HEK293 (cell line): ENCODE measurements at regions not wholly inside any gene's neighbourhood (a gene's known extent, or its start where the extent isn't known, plus 50 kb on each side); places are given as distances from the start of the nearest gene placed in this dataset.

Source experiments
- CTCF ChIA-PET: fragments of 350-600 bp; formaldehyde crosslinking; extraction: SDS; loops from one replicate; lab custom pipeline; 2021; ENCODE audit warnings: antibody characterized with exemption; lab: Yijun Ruan, JAX
- POLR2A ChIA-PET: fragments of 300-600 bp; formaldehyde crosslinking; extraction: SDS; loops from one replicate; lab custom pipeline; 2020; ENCODE audit warnings: antibody characterized with exemption, inconsistent platforms; lab: Yijun Ruan, JAX
- H3K27ac ChIP-seq: fragments of 200-500 bp; sonication (Bioruptor generic); 2 replicates; pipeline ENCODE4 v1.5.1; 2014; ENCODE audit warnings: low read depth, low read length, control low read depth, inconsistent platforms; ENCODE audit errors: extremely low read depth
- H3K36me3 ChIP-seq, 2 experiments: fragments of 200-500 bp in 1 of 2; sonication (Bioruptor generic) in 1 of 2; 1 replicate in 1 of 2; 2 replicates in 1 of 2; pipeline ENCODE4 v1.5.1; 2014 to 2017; ENCODE audit warnings: inconsistent platforms in 2 of 2, low read length in 2 of 2; ENCODE audit not compliant: control insufficient read depth in 2 of 2, insufficient read depth in 1 of 2
- H3K4me1 ChIP-seq: fragments of 200-500 bp; sonication (Bioruptor generic); 2 replicates; pipeline ENCODE4 v1.5.1; 2014; ENCODE audit warnings: mild to moderate bottlenecking, low read length, inconsistent platforms; ENCODE audit not compliant: control insufficient read depth, insufficient read depth
- H3K4me3 ChIP-seq: 2 replicates; pipeline ENCODE4 v1.5.1; 2011; ENCODE audit warnings: low read depth, mild to moderate bottlenecking, control low read depth, low read length, moderate library complexity
- H3K9me3 ChIP-seq: fragments of 200-500 bp; sonication (Bioruptor generic); 2 replicates; pipeline ENCODE4 v1.5.1; 2014; ENCODE audit warnings: low read depth, low read length, inconsistent platforms; ENCODE audit not compliant: control insufficient read depth, insufficient read depth
- KLF16 ChIP-seq: fragments of 450-650 bp; formaldehyde crosslinking; IDR thresholded peaks from 2 replicates; pipeline ENCODE4 v1.5.1; 2017; ENCODE audit warnings: missing biosample characterization, missing genetic modification characterization
- MYNN ChIP-seq: fragments of 450-650 bp; formaldehyde crosslinking; IDR thresholded peaks from 2 replicates; pipeline ENCODE4 v1.5.1; 2016; ENCODE audit warnings: missing biosample characterization, missing genetic modification characterization, borderline replicate concordance
- RBAK ChIP-seq: fragments of 450-650 bp; formaldehyde crosslinking; IDR thresholded peaks from 2 replicates; pipeline ENCODE4 v1.5.1; 2016; ENCODE audit warnings: missing biosample characterization, missing genetic modification characterization
- TSHZ1 ChIP-seq: fragments of 450-650 bp; formaldehyde crosslinking; IDR thresholded peaks from 2 replicates; pipeline ENCODE4 v1.5.1; 2016; ENCODE audit warnings: missing biosample characterization, missing genetic modification characterization, borderline replicate concordance
- ZBTB17 ChIP-seq: fragments of 450-650 bp; formaldehyde crosslinking; IDR thresholded peaks from 2 replicates; pipeline ENCODE4 v1.5.1; 2016; ENCODE audit warnings: missing biosample characterization, missing genetic modification characterization
- ZFP69B ChIP-seq: fragments of 450-650 bp; formaldehyde crosslinking; IDR thresholded peaks from 2 replicates; pipeline ENCODE4 v1.5.1; 2016; ENCODE audit warnings: missing biosample characterization, missing genetic modification characterization
- ZNF112 ChIP-seq: fragments of 450-650 bp; formaldehyde crosslinking; IDR thresholded peaks from 2 replicates; pipeline ENCODE4 v1.5.0; 2017; ENCODE audit warnings: missing biosample characterization, missing genetic modification characterization
- ZNF121 ChIP-seq: fragments of 450-650 bp; formaldehyde crosslinking; IDR thresholded peaks from 2 replicates; pipeline ENCODE4 v1.5.1; 2016; ENCODE audit warnings: missing biosample characterization, missing genetic modification characterization
- ZNF18 ChIP-seq: fragments of 450-650 bp; formaldehyde crosslinking; IDR thresholded peaks from 2 replicates; pipeline ENCODE4 v1.5.1; 2016; ENCODE audit warnings: missing biosample characterization, missing genetic modification characterization
- ZNF2 ChIP-seq: fragments of 450-650 bp; formaldehyde crosslinking; IDR thresholded peaks from 2 replicates; pipeline ENCODE4 v1.5.1; 2016; ENCODE audit warnings: missing biosample characterization, missing genetic modification characterization
- ZNF202 ChIP-seq: fragments of 450-650 bp; formaldehyde crosslinking; IDR thresholded peaks from 2 replicates; pipeline ENCODE4 v1.5.1; 2016; ENCODE audit warnings: missing biosample characterization, missing genetic modification characterization, borderline replicate concordance
- ZNF214 ChIP-seq: fragments of 450-650 bp; formaldehyde crosslinking; IDR thresholded peaks from 2 replicates; pipeline ENCODE4 v1.5.1; 2017; ENCODE audit warnings: missing biosample characterization, mild to moderate bottlenecking, missing genetic modification characterization, borderline replicate concordance
- ZNF23 ChIP-seq: fragments of 450-650 bp; formaldehyde crosslinking; IDR thresholded peaks from 2 replicates; pipeline ENCODE4 v1.5.1; 2016; ENCODE audit warnings: missing biosample characterization, missing genetic modification characterization, borderline replicate concordance
- ZNF324 ChIP-seq: fragments of 450-650 bp; formaldehyde crosslinking; IDR thresholded peaks from 2 replicates; pipeline ENCODE4 v1.5.1; 2016; ENCODE audit warnings: missing biosample characterization, missing genetic modification characterization
- ZNF398 ChIP-seq: fragments of 450-650 bp; formaldehyde crosslinking; IDR thresholded peaks from 2 replicates; pipeline ENCODE4 v1.5.1; 2017; ENCODE audit warnings: missing biosample characterization, missing genetic modification characterization
- ZNF530 ChIP-seq: fragments of 450-650 bp; formaldehyde crosslinking; IDR thresholded peaks from 2 replicates; pipeline ENCODE4 v1.5.1; 2016; ENCODE audit warnings: low read depth, missing biosample characterization, missing genetic modification characterization
- ZNF621 ChIP-seq: fragments of 450-650 bp; formaldehyde crosslinking; IDR thresholded peaks from 2 replicates; pipeline ENCODE4 v1.5.1; 2017; ENCODE audit warnings: missing biosample characterization, missing genetic modification characterization
- ZNF624 ChIP-seq: fragments of 450-650 bp; formaldehyde crosslinking; IDR thresholded peaks from 2 replicates; pipeline ENCODE4 v1.5.1; 2017; ENCODE audit warnings: missing biosample characterization, missing genetic modification characterization
- ZNF629 ChIP-seq: fragments of 450-650 bp; formaldehyde crosslinking; IDR thresholded peaks from 2 replicates; pipeline ENCODE4 v1.5.1; 2017; ENCODE audit warnings: missing biosample characterization, missing genetic modification characterization
- ZNF791 ChIP-seq: fragments of 450-650 bp; formaldehyde crosslinking; IDR thresholded peaks from 2 replicates; pipeline ENCODE4 v1.5.1; 2016; ENCODE audit warnings: missing biosample characterization, missing genetic modification characterization
- ZNF830 ChIP-seq: fragments of 450-650 bp; IDR thresholded peaks from 2 replicates; pipeline ENCODE4 v1.5.0; 2018; ENCODE audit warnings: missing biosample characterization, missing genetic modification characterization, low read depth, mild to moderate bottlenecking, moderate library complexity
- TF ChIP-seq, protein P1 (sequence below): fragments of 450-650 bp; formaldehyde crosslinking; IDR thresholded peaks from 2 replicates; pipeline ENCODE4 v1.5.1; 2016; ENCODE audit warnings: missing biosample characterization, missing genetic modification characterization
- TF ChIP-seq, protein P2 (sequence below): fragments of 450-650 bp; formaldehyde crosslinking; IDR thresholded peaks from 2 replicates; pipeline ENCODE4 v1.5.1; 2016; ENCODE audit warnings: missing biosample characterization, missing genetic modification characterization
- TF ChIP-seq, protein P3 (sequence below): IDR thresholded peaks from 2 replicates; pipeline ENCODE4 v1.6.1; 2011; ENCODE audit warnings: mild to moderate bottlenecking, low read depth, low read length, borderline replicate concordance
- TF ChIP-seq, protein P4 (sequence below): fragments of 450-650 bp; formaldehyde crosslinking; IDR thresholded peaks from 2 replicates; pipeline ENCODE4 v1.5.1; 2016; ENCODE audit warnings: missing biosample characterization, missing genetic modification characterization

GRCh38 chr15:70461017-70461416 lies 302.3 kb downstream of the UACA start:
- ChIA-PET POLR2A (no interaction called here), CTCF (interaction anchor here (0.7 to 1.5 kb wide), 7 partner anchors 8 to 122 kb away, joined by 3 to 9 read pairs (median 4); no protein-coding TSS in a partner anchor)
- Histone ChIP-seq H3K4me3 (no peak overlapping the region), H3K27ac (no peak overlapping the region), H3K9me3 (no peaks in the 10 kb centered on the region), H3K36me3 (no peaks in the 10 kb centered on the region), H3K4me1 (no peaks in the 10 kb centered on the region)
- TF ChIP-seq, protein P1, sequence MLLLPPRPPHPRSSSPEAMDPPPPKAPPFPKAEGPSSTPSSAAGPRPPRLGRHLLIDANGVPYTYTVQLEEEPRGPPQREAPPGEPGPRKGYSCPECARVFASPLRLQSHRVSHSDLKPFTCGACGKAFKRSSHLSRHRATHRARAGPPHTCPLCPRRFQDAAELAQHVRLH: no peak
- TF ChIP-seq ZNF791 (tag by site-specific recombination): no peak
- TF ChIP-seq ZNF629: no peak
- TF ChIP-seq, protein P2, sequence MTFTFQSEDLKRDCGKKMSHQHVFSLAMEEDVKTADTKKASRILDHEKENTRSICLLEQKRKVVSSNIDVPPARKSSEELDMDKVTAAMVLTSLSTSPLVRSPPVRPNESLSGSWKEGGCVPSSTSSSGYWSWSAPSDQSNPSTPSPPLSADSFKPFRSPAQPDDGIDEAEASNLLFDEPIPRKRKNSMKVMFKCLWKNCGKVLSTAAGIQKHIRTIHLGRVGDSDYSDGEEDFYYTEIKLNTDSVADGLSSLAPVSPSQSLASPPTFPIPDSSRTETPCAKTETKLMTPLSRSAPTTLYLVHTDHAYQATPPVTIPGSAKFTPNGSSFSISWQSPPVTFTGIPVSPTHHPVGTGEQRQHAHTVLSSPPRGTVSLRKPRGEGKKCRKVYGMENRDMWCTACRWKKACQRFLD: no peak
- no peak for TF ChIP-seq ZNF398 (tag by site-specific recombination)
- TF ChIP-seq ZFP69B (tag by site-specific recombination): no peak
- no peak for TF ChIP-seq ZNF18
- no peak for TF ChIP-seq ZNF214 (tag by site-specific recombination)
- no peak for TF ChIP-seq TSHZ1 (tag by site-specific recombination)
- no peak for TF ChIP-seq ZNF830 (tag by site-specific recombination)
- no peak for TF ChIP-seq ZNF530
- TF ChIP-seq RBAK (tag by site-specific recombination): no peak
- no peak for TF ChIP-seq ZNF121 (tag by site-specific recombination)
- TF ChIP-seq ZNF202 (tag by site-specific recombination): no peak
- TF ChIP-seq ZNF2: no peak
- no peak for TF ChIP-seq ZNF324 (tag by site-specific recombination)
- no peak for TF ChIP-seq ZNF624
- TF ChIP-seq, all 188 proteins: peak for 0

- no peak overlapping the region for H3K27ac ChIP-seq
- no peaks in the 10 kb centered on the region for H3K4me1 ChIP-seq
- no peaks in the 10 kb centered on the region for H3K36me3 ChIP-seq
- CTCF ChIA-PET: interaction anchor here (0.7 to 1.5 kb wide), 7 partner anchors 8 to 200 kb away, joined by 3 to 9 read pairs (median 3); no protein-coding TSS in a partner anchor
- POLR2A ChIA-PET: no interaction called here
- no peak overlapping the region for H3K4me3 ChIP-seq
- no peaks in the 10 kb centered on the region for H3K9me3 ChIP-seq
- TF ChIP-seq, protein P3, sequence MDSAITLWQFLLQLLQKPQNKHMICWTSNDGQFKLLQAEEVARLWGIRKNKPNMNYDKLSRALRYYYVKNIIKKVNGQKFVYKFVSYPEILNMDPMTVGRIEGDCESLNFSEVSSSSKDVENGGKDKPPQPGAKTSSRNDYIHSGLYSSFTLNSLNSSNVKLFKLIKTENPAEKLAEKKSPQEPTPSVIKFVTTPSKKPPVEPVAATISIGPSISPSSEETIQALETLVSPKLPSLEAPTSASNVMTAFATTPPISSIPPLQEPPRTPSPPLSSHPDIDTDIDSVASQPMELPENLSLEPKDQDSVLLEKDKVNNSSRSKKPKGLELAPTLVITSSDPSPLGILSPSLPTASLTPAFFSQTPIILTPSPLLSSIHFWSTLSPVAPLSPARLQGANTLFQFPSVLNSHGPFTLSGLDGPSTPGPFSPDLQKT: no peak
- TF ChIP-seq ZBTB17 (no peak), KLF16 (tag by site-specific recombination) (no peak), ZNF112 (no peak), ZNF621 (tag by site-specific recombination) (no peak), ZNF23 (tag by site-specific recombination) (no peak), MYNN (tag by site-specific recombination) (no peak)
- TF ChIP-seq, protein P4, sequence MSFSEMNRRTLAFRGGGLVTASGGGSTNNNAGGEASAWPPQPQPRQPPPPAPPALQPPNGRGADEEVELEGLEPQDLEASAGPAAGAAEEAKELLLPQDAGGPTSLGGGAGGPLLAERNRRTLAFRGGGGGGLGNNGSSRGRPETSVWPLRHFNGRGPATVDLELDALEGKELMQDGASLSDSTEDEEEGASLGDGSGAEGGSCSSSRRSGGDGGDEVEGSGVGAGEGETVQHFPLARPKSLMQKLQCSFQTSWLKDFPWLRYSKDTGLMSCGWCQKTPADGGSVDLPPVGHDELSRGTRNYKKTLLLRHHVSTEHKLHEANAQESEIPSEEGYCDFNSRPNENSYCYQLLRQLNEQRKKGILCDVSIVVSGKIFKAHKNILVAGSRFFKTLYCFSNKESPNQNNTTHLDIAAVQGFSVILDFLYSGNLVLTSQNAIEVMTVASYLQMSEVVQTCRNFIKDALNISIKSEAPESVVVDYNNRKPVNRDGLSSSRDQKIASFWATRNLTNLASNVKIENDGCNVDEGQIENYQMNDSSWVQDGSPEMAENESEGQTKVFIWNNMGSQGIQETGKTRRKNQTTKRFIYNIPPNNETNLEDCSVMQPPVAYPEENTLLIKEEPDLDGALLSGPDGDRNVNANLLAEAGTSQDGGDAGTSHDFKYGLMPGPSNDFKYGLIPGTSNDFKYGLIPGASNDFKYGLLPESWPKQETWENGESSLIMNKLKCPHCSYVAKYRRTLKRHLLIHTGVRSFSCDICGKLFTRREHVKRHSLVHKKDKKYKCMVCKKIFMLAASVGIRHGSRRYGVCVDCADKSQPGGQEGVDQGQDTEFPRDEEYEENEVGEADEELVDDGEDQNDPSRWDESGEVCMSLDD (tag by site-specific recombination): no peak
Observed at GRCh38 chr15:70459312-70459711, 304.0 kb downstream of the UACA start.
